BLaER1 treated with 17β-estradiol and CSF1 and Interleukin-3, amounts not matched to agents 10 nM and 100 nM (cell line): ENCODE measurements at regions not wholly inside any gene's neighbourhood (a gene's known extent, or its start where the extent isn't known, plus 50 kb on each side); places are given as distances from the start of the nearest gene placed in this dataset.

Source experiments
- H3K27ac ChIP-seq, 11 experiments: shearing (Covaris generic); formaldehyde crosslinking; 2 replicates each; pipeline ENCODE4 v1.8.1; 2022
- H3K27me3 ChIP-seq, 11 experiments: shearing (Covaris generic); formaldehyde crosslinking; 2 replicates each; pipeline ENCODE4 v1.8.1; 2022
- H3K36me3 ChIP-seq, 11 experiments: shearing (Covaris generic); formaldehyde crosslinking; 2 replicates each; pipeline ENCODE4 v1.8.1; 2022
- H3K4me1 ChIP-seq, 10 experiments: shearing (Covaris generic); formaldehyde crosslinking; 2 replicates each; pipeline ENCODE4 v1.8.1; 2022
- H3K4me2 ChIP-seq, 11 experiments: shearing (Covaris generic); formaldehyde crosslinking; 2 replicates each; pipeline ENCODE4 v1.8.1; 2022
- H3K4me3 ChIP-seq, 10 experiments: shearing (Covaris generic); formaldehyde crosslinking; 2 replicates each; pipeline ENCODE4 v1.8.1; 2022
- H3K9ac ChIP-seq, 11 experiments: shearing (Covaris generic); formaldehyde crosslinking; 2 replicates each; pipeline ENCODE4 v1.8.1; 2022
- H3K9me3 ChIP-seq, 11 experiments: shearing (Covaris generic); formaldehyde crosslinking; replicated peaks in 1 of 11; 2 replicates each; pipeline ENCODE4 v1.8.1; 2022
- H4K20me1 ChIP-seq, 11 experiments: shearing (Covaris generic); formaldehyde crosslinking; 2 replicates each; pipeline ENCODE4 v1.8.1; 2022
- Cebpa-rat ChIP-seq, 11 experiments: shearing (Covaris generic); IDR thresholded peaks; 2 replicates each; pipeline ENCODE4 v1.8.1; 2022

GRCh38 chr3:105085506-105085905, 281.2 kb upstream of the ALCAM start:
- TF ChIP-seq Cebpa-rat (IDR thresholded peaks at IDR 0.05): no peak
- H3K9ac ChIP-seq: no peak overlapping the region
- no peak overlapping the region for H3K4me3 ChIP-seq
- H3K36me3 ChIP-seq: no peaks in the 10 kb centered on the region
- no peak overlapping the region for H3K27ac ChIP-seq
- no peaks in the 10 kb centered on the region for H3K4me1 ChIP-seq
- H3K27me3 ChIP-seq: no peaks in the 10 kb centered on the region
- no peaks in the 10 kb centered on the region for H4K20me1 ChIP-seq
- H3K9me3 ChIP-seq: no peaks in the 10 kb centered on the region
- no peak overlapping the region for H3K4me2 ChIP-seq

- H3K4me3 ChIP-seq: no peak overlapping the region
- no peaks in the 10 kb centered on the region for H4K20me1 ChIP-seq
- H3K27ac ChIP-seq: no peak overlapping the region
- H3K4me1 ChIP-seq: no peaks in the 10 kb centered on the region
- H3K4me2 ChIP-seq: no peak overlapping the region
- H3K36me3 ChIP-seq: no peaks in the 10 kb centered on the region
- H3K9ac ChIP-seq: no peak overlapping the region
- H3K9me3 ChIP-seq: peaks cover 0 to 12% (median 0%) of the 10 kb centered on the region in 11 experiments; a peak in 5 of 22 replicates
- H3K27me3 ChIP-seq: no peaks in the 10 kb centered on the region
- TF ChIP-seq Cebpa-rat (IDR thresholded peaks at IDR 0.05): no peak
These were observed 273.1 kb upstream of the ALCAM start for GRCh38 chr3:105093371-105094252.

GRCh38 chr3:105094588-105094987, 272.1 kb upstream of the ALCAM start:
- Histone ChIP-seq H3K27me3 (no peaks in the 10 kb centered on the region), H3K4me1 (no peaks in the 10 kb centered on the region), H3K36me3 (no peaks in the 10 kb centered on the region), H3K9me3 (peaks cover 0 to 12% (median 0%) of the 10 kb centered on the region in 11 experiments; a peak in 5 of 22 replicates), H3K4me2 (no peak overlapping the region), H3K4me3 (no peak overlapping the region), H4K20me1 (no peaks in the 10 kb centered on the region), H3K9ac (no peak overlapping the region), H3K27ac (no peak overlapping the region)
- TF ChIP-seq Cebpa-rat (IDR thresholded peaks at IDR 0.05): no peak

- H3K9me3 ChIP-seq: peaks cover 0 to 12% (median 0%) of the 10 kb centered on the region in 11 experiments; a peak in 5 of 22 replicates
- no peaks in the 10 kb centered on the region for H3K4me1 ChIP-seq
- H3K27ac ChIP-seq: no peak overlapping the region
- H3K27me3 ChIP-seq: no peaks in the 10 kb centered on the region
- H3K9ac ChIP-seq: no peak overlapping the region
- H3K4me3 ChIP-seq: no peak overlapping the region
- no peaks in the 10 kb centered on the region for H3K36me3 ChIP-seq
- H4K20me1 ChIP-seq: no peaks in the 10 kb centered on the region
- no peak for TF ChIP-seq Cebpa-rat (IDR thresholded peaks at IDR 0.05)
- no peak overlapping the region for H3K4me2 ChIP-seq
These were observed 270.6 kb upstream of the ALCAM start for GRCh38 chr3:105096071-105096470.

- TF ChIP-seq Cebpa-rat (IDR thresholded peaks at IDR 0.05): no peak
- no peaks in the 10 kb centered on the region for H4K20me1 ChIP-seq
- no peak overlapping the region for H3K27ac ChIP-seq
- no peaks in the 10 kb centered on the region; a peak in 1 of 22 replicates for H3K9me3 ChIP-seq
- no peaks in the 10 kb centered on the region for H3K4me1 ChIP-seq
- H3K4me3 ChIP-seq: no peak overlapping the region
- H3K27me3 ChIP-seq: no peaks in the 10 kb centered on the region
- H3K9ac ChIP-seq: no peak overlapping the region
- H3K36me3 ChIP-seq: no peaks in the 10 kb centered on the region
- no peak overlapping the region for H3K4me2 ChIP-seq
These were observed 265.1 kb upstream of the ALCAM start for GRCh38 chr3:105101603-105102002.

- H3K4me3 ChIP-seq: no peak overlapping the region
- no peak overlapping the region for H3K9ac ChIP-seq
- no peaks in the 10 kb centered on the region for H3K4me1 ChIP-seq
These were observed 263.6 kb upstream of the ALCAM start for GRCh38 chr3:105103139-105103538.

GRCh38 chr3:105108823-105109222, 257.9 kb upstream of the ALCAM start:
- Histone ChIP-seq H3K4me3 (no peak overlapping the region), H3K27ac (no peak overlapping the region), H3K9ac (no peak overlapping the region), H3K36me3 (no peaks in the 10 kb centered on the region), H3K4me1 (no peaks in the 10 kb centered on the region), H4K20me1 (no peaks in the 10 kb centered on the region), H3K4me2 (no peak overlapping the region), H3K27me3 (no peaks in the 10 kb centered on the region), H3K9me3 (peaks cover 4 to 24% (median 11%) of the 10 kb centered on the region in 11 experiments; a peak in 14 of 22 replicates)
- TF ChIP-seq Cebpa-rat (IDR thresholded peaks at IDR 0.05): no peak

More at GRCh38 chr3:105103139-105103538, 263.6 kb upstream of the ALCAM start:
- no peak overlapping the region for H3K27ac ChIP-seq
- H4K20me1 ChIP-seq: no peaks in the 10 kb centered on the region
- no peak for TF ChIP-seq Cebpa-rat (IDR thresholded peaks at IDR 0.05)
- H3K4me2 ChIP-seq: no peak overlapping the region
- no peaks in the 10 kb centered on the region; a peak in 1 of 22 replicates for H3K9me3 ChIP-seq
- H3K27me3 ChIP-seq: no peaks in the 10 kb centered on the region
- no peaks in the 10 kb centered on the region for H3K36me3 ChIP-seq

- H3K27ac ChIP-seq: no peak overlapping the region
- no peak overlapping the region for H3K9ac ChIP-seq
- H3K9me3 ChIP-seq: peaks cover 0 to under 1% (median 0%) of the 10 kb centered on the region in 11 experiments; a peak in 1 of 22 replicates
- no peak for TF ChIP-seq Cebpa-rat (IDR thresholded peaks at IDR 0.05)
- no peaks in the 10 kb centered on the region for H4K20me1 ChIP-seq
- no peak overlapping the region for H3K4me3 ChIP-seq
- no peaks in the 10 kb centered on the region for H3K36me3 ChIP-seq
- no peak overlapping the region for H3K4me2 ChIP-seq
- no peaks in the 10 kb centered on the region for H3K27me3 ChIP-seq
- H3K4me1 ChIP-seq: no peaks in the 10 kb centered on the region
These were observed 247.8 kb upstream of the ALCAM start for GRCh38 chr3:105118905-105119304.

GRCh38 chr3:105119801-105120340, 246.8 kb upstream of the ALCAM start:
- no peak for TF ChIP-seq Cebpa-rat (IDR thresholded peaks at IDR 0.05)
- Histone ChIP-seq H3K4me3 (no peak overlapping the region), H3K27ac (no peak overlapping the region), H3K9me3 (no peaks in the 10 kb centered on the region), H3K9ac (no peak overlapping the region), H3K4me1 (no peaks in the 10 kb centered on the region), H3K36me3 (no peaks in the 10 kb centered on the region), H3K4me2 (no peak overlapping the region), H3K27me3 (no peaks in the 10 kb centered on the region), H4K20me1 (no peaks in the 10 kb centered on the region)
